ENCODE measurements at regions not wholly inside any gene's neighbourhood (a gene's known extent, or its start where the extent isn't known, plus 50 kb on each side); places are given as distances from the start of the nearest gene placed in this dataset.

DNA sequence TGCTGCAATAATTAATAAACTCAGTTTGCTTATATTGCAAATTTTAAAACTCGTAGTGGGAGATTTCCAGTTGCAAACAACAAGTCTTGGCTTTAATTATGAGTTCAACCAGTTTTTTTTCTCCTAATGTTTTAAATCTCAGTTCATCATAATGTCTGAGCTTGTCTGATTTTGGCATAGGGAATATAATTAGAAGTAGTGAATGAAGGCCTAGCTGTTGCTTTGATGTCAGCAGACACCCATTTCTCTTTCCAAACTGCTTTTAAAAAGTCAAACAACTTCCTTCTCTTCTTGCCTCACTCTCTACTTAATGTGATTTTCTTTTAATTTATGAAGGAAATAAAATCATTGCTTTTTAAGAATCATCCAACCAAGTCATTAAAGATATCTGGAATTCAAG lies 1462.1 kb downstream of the DPP10 start:
- no peak for TF ChIP-seq CTCF (IDR thresholded peaks at IDR 0.05; ENCODE audit: insufficient read depth, low read depth, low read length)
- H3K4me3 ChIP-seq (ENCODE audit: low read depth, low read length) = no peak overlapping the region
- no peak for DNase-seq (ENCODE audit: low read depth)

DNA sequence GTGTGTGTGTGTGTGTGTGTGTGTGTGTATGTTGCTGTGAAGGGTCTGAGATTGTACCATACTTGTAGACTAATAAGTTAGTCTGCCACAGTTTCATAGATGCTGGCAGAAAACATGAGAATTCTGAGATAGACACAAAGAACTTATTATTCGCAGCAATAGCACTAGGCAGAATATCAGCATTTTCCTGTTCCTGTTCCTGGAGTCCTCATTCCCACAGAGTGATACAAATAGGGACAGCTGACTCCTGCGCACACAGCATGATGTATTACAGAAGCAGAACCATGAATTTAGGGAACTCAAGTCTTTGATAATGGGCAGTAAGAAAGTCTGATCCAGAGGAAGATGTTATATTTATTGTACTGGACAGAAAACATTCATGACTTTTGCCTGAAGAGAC lies 1466.3 kb downstream of the DPP10 start:
- no peak overlapping the region for H3K4me3 ChIP-seq (ENCODE audit: low read depth, low read length)
- DNase-seq (ENCODE audit: low read depth) = no peak
- TF ChIP-seq CTCF (IDR thresholded peaks at IDR 0.05; ENCODE audit: insufficient read depth, low read depth, low read length) = no peak

DNA sequence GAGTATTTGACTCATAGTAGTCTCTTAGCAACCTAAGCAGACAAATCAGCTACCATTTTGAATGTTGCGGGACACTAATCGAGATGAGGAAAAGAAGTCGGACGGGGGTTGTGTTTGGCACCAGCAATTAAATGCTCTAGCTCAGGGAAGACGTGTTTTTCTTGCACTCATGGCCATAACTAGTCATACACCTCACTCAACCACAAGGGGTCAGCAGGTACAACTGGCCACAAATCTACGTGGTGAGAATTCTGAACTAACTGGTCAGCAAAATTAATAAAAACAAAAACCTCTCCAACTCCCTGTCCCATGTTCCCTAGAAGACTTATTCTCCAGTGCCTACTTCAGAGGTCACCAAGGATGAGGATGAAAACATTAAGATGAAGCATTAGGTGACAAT lies 1467.8 kb downstream of the DPP10 start:
- DNase-seq (ENCODE audit: low read depth) = no peak
- H3K4me3 ChIP-seq (ENCODE audit: low read depth, low read length) = no peak overlapping the region
- TF ChIP-seq CTCF (IDR thresholded peaks at IDR 0.05; ENCODE audit: insufficient read depth, low read depth, low read length) = no peak

GRCh38 chr2:115913921-115914320 lies 1471.5 kb downstream of the DPP10 start:
- TF ChIP-seq CTCF (IDR thresholded peaks at IDR 0.05; ENCODE audit: insufficient read depth, low read depth, low read length) = no peak
- no peak for DNase-seq (ENCODE audit: low read depth)
- H3K4me3 ChIP-seq (ENCODE audit: low read depth, low read length) = no peak overlapping the region

- DNase-seq (ENCODE audit: low read depth) = no peak
- H3K4me3 ChIP-seq (ENCODE audit: low read depth, low read length) = no peak overlapping the region
- TF ChIP-seq CTCF (IDR thresholded peaks at IDR 0.05; ENCODE audit: insufficient read depth, low read depth, low read length) = no peak
Observed at GRCh38 chr2:115921541-115921940, 1479.1 kb downstream of the DPP10 start.

DNA sequence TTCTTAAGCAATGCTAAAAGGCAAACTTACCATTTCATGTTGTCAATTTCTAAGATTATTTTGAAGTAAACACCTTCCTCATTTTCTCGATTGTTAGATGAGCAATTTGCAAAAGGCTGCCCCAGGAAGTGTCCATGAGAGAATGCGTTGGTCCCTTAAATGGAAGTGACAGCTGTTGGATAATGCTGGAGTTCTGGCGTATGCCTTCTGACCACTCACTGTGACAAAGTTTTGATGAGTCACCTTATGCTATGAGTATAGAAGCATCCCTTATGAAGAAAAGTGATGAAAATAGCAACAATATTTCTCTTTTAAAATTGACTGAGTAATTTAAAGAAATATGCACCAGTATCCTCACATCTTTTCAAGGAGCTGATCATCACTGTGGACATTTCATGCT lies 1497.5 kb downstream of the DPP10 start:
- no peak for DNase-seq (ENCODE audit: low read depth)
- TF ChIP-seq CTCF (IDR thresholded peaks at IDR 0.05; ENCODE audit: insufficient read depth, low read depth, low read length) = no peak
- no peak overlapping the region for H3K4me3 ChIP-seq (ENCODE audit: low read depth, low read length)

GRCh38 chr2:115942800-115943199 lies 1500.4 kb downstream of the DPP10 start:
- no peak for TF ChIP-seq CTCF (IDR thresholded peaks at IDR 0.05; ENCODE audit: insufficient read depth, low read depth, low read length)
- H3K4me3 ChIP-seq (ENCODE audit: low read depth, low read length) = no peak overlapping the region
- DNase-seq (ENCODE audit: low read depth) = no peak

Measured in fibroblast of villous mesenchyme (primary cell).